Activated effector memory CD4-positive, alpha-beta T cell treated with Interleukin-2 at 50 U/mL for 16 hours (primary cell): ENCODE measurements at regions not wholly inside any gene's neighbourhood (a gene's known extent, or its start where the extent isn't known, plus 50 kb on each side); places are given as distances from the start of the nearest gene placed in this dataset.
"Not testable (repeated sequence)": the region's sequence is repeated elsewhere in the genome, so short reads cannot be mapped to it uniquely, and the experiment has no call there.

Source experiments
- DNase-seq: peaks from one replicate; pipeline ENCODE4 v3.0.0-alpha.2; 2020

GRCh38 chr15:59764775-59765174 is 75.7 kb upstream of the BNIP2 start:
- no peak for DNase-seq

- DNase-seq, result no peak
Observed at GRCh38 chr15:59762558-59762957, 73.4 kb upstream of the BNIP2 start.

- not testable (repeated sequence) for DNase-seq
Observed at GRCh38 chr15:59760256-59760655, 71.1 kb upstream of the BNIP2 start.

GRCh38 chr15:59751552-59752413 is 62.7 kb upstream of the BNIP2 start:
- DNase-seq, result no peak

GRCh38 chr15:59746777-59747176 is 57.7 kb upstream of the BNIP2 start:
- DNase-seq, result no peak

GRCh38 chr15:59741274-59741906 is 52.3 kb upstream of the BNIP2 start:
- no peak for DNase-seq

- no peak for DNase-seq
Observed at GRCh38 chr15:59739557-59740186, 50.6 kb upstream of the BNIP2 start.
